KMS-11 (cell line): ENCODE measurements at regions not wholly inside any gene's neighbourhood (a gene's known extent, or its start where the extent isn't known, plus 50 kb on each side); places are given as distances from the start of the nearest gene placed in this dataset.

ENCODE experiments used
- H2AFZ ChIP-seq: fragments of 200-600 bp; sonication (generic); 2 replicates; pipeline ENCODE4 v1.6.1; 2016; ENCODE audit warnings: antibody characterized with exemption, mixed run types, low read depth
- H3K27ac ChIP-seq: fragments of 200-600 bp; sonication (generic); 2 replicates; pipeline ENCODE4 v1.6.1; 2016; ENCODE audit warnings: mild to moderate bottlenecking, mixed run types
- H3K27me3 ChIP-seq: fragments of 200-600 bp; sonication (generic); 2 replicates; pipeline ENCODE4 v1.6.1; 2017; ENCODE audit warnings: mild to moderate bottlenecking, low read depth, mixed run types, moderate library complexity; ENCODE audit not compliant: insufficient read depth
- H3K36me3 ChIP-seq: fragments of 200-600 bp; sonication (generic); 2 replicates; pipeline ENCODE4 v1.6.1; 2017; ENCODE audit warnings: mild to moderate bottlenecking, mixed run types; ENCODE audit not compliant: insufficient read depth
- H3K4me1 ChIP-seq: fragments of 200-600 bp; sonication (generic); 2 replicates; pipeline ENCODE4 v1.6.1; 2016; ENCODE audit warnings: mild to moderate bottlenecking, low read depth, mixed run types; ENCODE audit not compliant: poor library complexity, severe bottlenecking
- H3K4me2 ChIP-seq: fragments of 200-600 bp; sonication (generic); 2 replicates; pipeline ENCODE4 v1.7.0; 2016; ENCODE audit warnings: mild to moderate bottlenecking, mixed run types
- H3K4me3 ChIP-seq: fragments of 200-600 bp; sonication (generic); IDR thresholded peaks from 2 replicates; pipeline ENCODE4 v1.6.1; 2017; ENCODE audit warnings: low read depth, low read length, mixed read lengths; ENCODE audit not compliant: insufficient read depth
- H3K79me2 ChIP-seq: fragments of 200-600 bp; sonication (generic); 2 replicates; pipeline ENCODE4 v1.6.1; 2016; ENCODE audit warnings: low read depth, mixed run types; ENCODE audit not compliant: insufficient read depth
- H3K9ac ChIP-seq: fragments of 200-600 bp; sonication (generic); 2 replicates; pipeline ENCODE4 v1.6.1; 2016; ENCODE audit warnings: mild to moderate bottlenecking, mixed run types
- H4K20me1 ChIP-seq: fragments of 200-600 bp; sonication (generic); 2 replicates; pipeline ENCODE4 v1.6.1; 2016; ENCODE audit warnings: mild to moderate bottlenecking, mixed run types; ENCODE audit not compliant: insufficient read depth
- TF ChIP-seq, protein P1 (sequence below): fragments of 200-600 bp; sonication (generic); conservative IDR thresholded peaks from 2 replicates; pipeline ENCODE4 v1.6.1; 2017; ENCODE audit warnings: low read depth, mild to moderate bottlenecking, antibody characterized with exemption, low read length, moderate library complexity, mixed read lengths

DNA sequence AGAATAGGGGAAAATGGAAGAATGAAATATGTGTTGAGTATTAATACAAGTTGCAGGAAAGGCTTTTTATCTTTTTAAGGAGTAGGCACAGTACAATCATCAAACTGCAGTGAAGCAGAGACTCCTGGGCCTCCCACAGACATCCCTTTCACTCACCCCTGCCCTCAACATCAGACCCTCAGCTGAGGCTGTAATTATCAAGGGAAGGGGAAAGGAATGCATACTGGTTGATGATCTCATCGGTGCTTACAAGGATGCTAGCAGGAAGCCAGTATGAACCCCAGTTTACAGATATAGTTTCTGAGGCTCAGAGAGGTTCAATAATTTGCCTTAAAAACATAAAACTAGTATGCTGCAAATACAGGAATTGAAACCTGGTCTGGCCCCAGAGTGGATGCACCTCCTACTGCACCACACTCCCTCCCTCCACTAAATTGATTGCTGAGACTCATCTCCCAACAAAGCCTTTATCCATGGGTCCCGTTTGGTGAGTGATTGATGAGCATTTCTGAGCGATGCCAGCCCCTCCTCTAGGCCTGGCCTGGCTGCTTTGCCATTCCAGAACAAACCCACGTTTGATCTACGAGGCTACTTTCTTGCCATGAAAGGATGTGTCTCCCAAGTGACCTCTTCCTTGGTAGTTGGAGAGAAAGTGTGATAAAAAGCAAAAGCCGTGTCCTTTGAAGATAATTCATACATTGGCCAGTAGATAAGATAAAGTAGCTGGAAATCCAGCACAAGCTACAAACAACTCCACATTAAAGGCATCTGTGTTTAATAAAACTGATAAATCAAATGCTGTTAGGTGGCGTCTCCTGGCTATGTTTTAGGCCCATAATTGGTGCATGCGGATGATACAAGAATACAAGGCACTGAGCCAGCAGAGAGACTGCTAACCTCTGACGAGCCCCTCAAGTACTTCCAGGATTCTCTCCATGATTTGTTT lies 233.9 kb upstream of the CAMK1G start:
- H3K27ac ChIP-seq, result no peak overlapping the region
- no peak overlapping the region for H3K4me2 ChIP-seq
- TF ChIP-seq, protein P1, sequence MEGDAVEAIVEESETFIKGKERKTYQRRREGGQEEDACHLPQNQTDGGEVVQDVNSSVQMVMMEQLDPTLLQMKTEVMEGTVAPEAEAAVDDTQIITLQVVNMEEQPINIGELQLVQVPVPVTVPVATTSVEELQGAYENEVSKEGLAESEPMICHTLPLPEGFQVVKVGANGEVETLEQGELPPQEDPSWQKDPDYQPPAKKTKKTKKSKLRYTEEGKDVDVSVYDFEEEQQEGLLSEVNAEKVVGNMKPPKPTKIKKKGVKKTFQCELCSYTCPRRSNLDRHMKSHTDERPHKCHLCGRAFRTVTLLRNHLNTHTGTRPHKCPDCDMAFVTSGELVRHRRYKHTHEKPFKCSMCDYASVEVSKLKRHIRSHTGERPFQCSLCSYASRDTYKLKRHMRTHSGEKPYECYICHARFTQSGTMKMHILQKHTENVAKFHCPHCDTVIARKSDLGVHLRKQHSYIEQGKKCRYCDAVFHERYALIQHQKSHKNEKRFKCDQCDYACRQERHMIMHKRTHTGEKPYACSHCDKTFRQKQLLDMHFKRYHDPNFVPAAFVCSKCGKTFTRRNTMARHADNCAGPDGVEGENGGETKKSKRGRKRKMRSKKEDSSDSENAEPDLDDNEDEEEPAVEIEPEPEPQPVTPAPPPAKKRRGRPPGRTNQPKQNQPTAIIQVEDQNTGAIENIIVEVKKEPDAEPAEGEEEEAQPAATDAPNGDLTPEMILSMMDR, result no peak
- no peaks in the 10 kb centered on the region for H3K27me3 ChIP-seq
- no peaks in the 10 kb centered on the region for H3K36me3 ChIP-seq
- H4K20me1 ChIP-seq, result no peaks in the 10 kb centered on the region
- H3K9ac ChIP-seq, result no peak overlapping the region
- H2AFZ ChIP-seq, result no peak overlapping the region
- no peaks in the 10 kb centered on the region for H3K4me1 ChIP-seq
- H3K4me3 ChIP-seq, result no peak overlapping the region
- H3K79me2 ChIP-seq, result no peaks in the 10 kb centered on the region

GRCh38 chr1:209353053-209353452 lies 230.5 kb upstream of the CAMK1G start:
- Histone ChIP-seq H3K4me1 (no peaks in the 10 kb centered on the region), H3K79me2 (no peaks in the 10 kb centered on the region), H4K20me1 (no peaks in the 10 kb centered on the region), H3K36me3 (no peaks in the 10 kb centered on the region), H2AFZ (no peak overlapping the region), H3K4me2 (no peak overlapping the region), H3K9ac (no peak overlapping the region), H3K27ac (no peak overlapping the region), H3K27me3 (no peaks in the 10 kb centered on the region), H3K4me3 (no peak overlapping the region)
- TF ChIP-seq, protein P1, result no peak

- no peaks in the 10 kb centered on the region for H3K36me3 ChIP-seq
- H3K79me2 ChIP-seq, result no peaks in the 10 kb centered on the region
- H3K9ac ChIP-seq, result no peak overlapping the region
- H4K20me1 ChIP-seq, result no peaks in the 10 kb centered on the region
- H3K4me1 ChIP-seq, result no peaks in the 10 kb centered on the region
- no peak overlapping the region for H3K27ac ChIP-seq
- TF ChIP-seq, protein P1, result peak; percentile 96
- H3K4me3 ChIP-seq, result no peak overlapping the region
- peak overlapping the region; percentile 16; the same call in 1 of the 2 replicates for H2AFZ ChIP-seq
- no peaks in the 10 kb centered on the region for H3K27me3 ChIP-seq
- no peak overlapping the region for H3K4me2 ChIP-seq
Measured at GRCh38 chr1:209354111-209354839, 229.2 kb upstream of the CAMK1G start.

DNA sequence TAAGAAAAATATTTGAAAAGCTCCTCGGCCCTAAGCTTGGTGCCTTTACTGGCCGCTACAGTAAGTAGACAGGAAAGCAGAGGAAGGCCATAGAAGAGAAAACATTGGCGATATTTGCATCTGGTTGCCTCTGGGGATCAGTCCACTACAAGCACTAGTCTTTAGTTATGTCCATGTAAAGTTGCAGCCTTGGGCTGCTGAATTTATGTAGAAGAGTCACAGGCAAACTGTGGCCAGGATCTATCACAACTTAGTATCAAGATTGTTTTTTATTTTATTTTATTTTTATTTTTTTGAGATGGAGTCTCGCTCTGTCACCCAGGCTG lies 228.7 kb upstream of the CAMK1G start:
- Histone ChIP-seq H3K4me1 (no peaks in the 10 kb centered on the region), H4K20me1 (no peaks in the 10 kb centered on the region), H3K79me2 (no peaks in the 10 kb centered on the region), H2AFZ (0 out of 2 replicates have a peak overlapping the region, but pooled peaks have one; percentile 16), H3K4me3 (no peak overlapping the region), H3K36me3 (no peaks in the 10 kb centered on the region), H3K4me2 (no peak overlapping the region), H3K27me3 (no peaks in the 10 kb centered on the region), H3K27ac (no peak overlapping the region), H3K9ac (no peak overlapping the region)
- TF ChIP-seq, protein P1, result no peak
